ENCODE measurements at regions not wholly inside any gene's neighbourhood (a gene's known extent, or its start where the extent isn't known, plus 50 kb on each side); places are given as distances from the start of the nearest gene placed in this dataset.

GRCh38 chr18:78327643-78328042 lies 652.0 kb upstream of the SALL3 start:
- Histone ChIP-seq H3K4me1 (no peaks in the 10 kb centered on the region), H3K36me3 (no peaks in the 10 kb centered on the region), H3K27me3 (no peaks in the 10 kb centered on the region), H3K4me3 (no peak overlapping the region), H3K27ac (no peak overlapping the region), H3K9me3 (no peaks in the 10 kb centered on the region)
- DNase-seq (ENCODE audit: low spot score in 2 of 2): no peak
- intact Hi-C loops (cut with DNase I; ENCODE audit: low total_unique reads): no loop called here
- TF ChIP-seq POLR2A (IDR thresholded peaks at IDR 0.05): no peak
- no peak for TF ChIP-seq POLR2AphosphoS5 (IDR thresholded peaks at IDR 0.05)
- no peak for TF ChIP-seq CTCF (IDR thresholded peaks at IDR 0.05)

- Histone ChIP-seq H3K9me3 (no peaks in the 10 kb centered on the region), H3K4me1 (no peaks in the 10 kb centered on the region), H3K4me3 (no peak overlapping the region), H3K27me3 (no peaks in the 10 kb centered on the region), H3K27ac (no peak overlapping the region), H3K36me3 (no peaks in the 10 kb centered on the region)
- TF ChIP-seq POLR2AphosphoS5 (IDR thresholded peaks at IDR 0.05) (no peak), POLR2A (IDR thresholded peaks at IDR 0.05) (no peak), CTCF (IDR thresholded peaks at IDR 0.05) (no peak)
- no peak for DNase-seq (ENCODE audit: low spot score in 2 of 2)
- intact Hi-C loops (cut with DNase I; ENCODE audit: low total_unique reads): no loop called here
Observed at GRCh38 chr18:78330766-78331165, 648.9 kb upstream of the SALL3 start.

GRCh38 chr18:78352910-78353309 lies 626.7 kb upstream of the SALL3 start:
- Histone ChIP-seq H3K27me3 (peaks cover 0 to 13% of the 10 kb centered on the region in 2 donors), H3K4me1 (no peaks in the 10 kb centered on the region), H3K27ac (no peak overlapping the region), H3K36me3 (no peaks in the 10 kb centered on the region), H3K9me3 (peaks cover 0 to under 1% of the 10 kb centered on the region in 2 donors), H3K4me3 (no peak overlapping the region)
- TF ChIP-seq POLR2A (IDR thresholded peaks at IDR 0.05) (no peak), CTCF (IDR thresholded peaks at IDR 0.05) (no peak), POLR2AphosphoS5 (IDR thresholded peaks at IDR 0.05) (no peak)
- DNase-seq (ENCODE audit: low spot score in 2 of 2): no peak
- intact Hi-C loops (cut with DNase I; ENCODE audit: low total_unique reads): no loop called here

- no peak for DNase-seq (ENCODE audit: low spot score in 2 of 2)
- Histone ChIP-seq H3K36me3 (no peaks in the 10 kb centered on the region), H3K4me1 (no peaks in the 10 kb centered on the region), H3K4me3 (no peak overlapping the region), H3K9me3 (peaks cover 6 to 7% of the 10 kb centered on the region in 2 donors), H3K27ac (no peak overlapping the region), H3K27me3 (no peaks in the 10 kb centered on the region)
- intact Hi-C loops (cut with DNase I; ENCODE audit: low total_unique reads): no loop called here
- TF ChIP-seq POLR2A (IDR thresholded peaks at IDR 0.05) (no peak), POLR2AphosphoS5 (IDR thresholded peaks at IDR 0.05) (no peak), CTCF (IDR thresholded peaks at IDR 0.05) (no peak)
Observed at GRCh38 chr18:78362198-78362597, 617.4 kb upstream of the SALL3 start.

- no peaks in the 10 kb centered on the region for H3K27me3 ChIP-seq
- H3K9me3 ChIP-seq: peaks cover 0 to 14% of the 10 kb centered on the region in 2 donors
- intact Hi-C loops (cut with DNase I; ENCODE audit: low total_unique reads): no loop called here
- H3K36me3 ChIP-seq: no peaks in the 10 kb centered on the region
- DNase-seq (ENCODE audit: low spot score in 2 of 2): no peak
- TF ChIP-seq POLR2AphosphoS5 (IDR thresholded peaks at IDR 0.05): no peak
- TF ChIP-seq CTCF (IDR thresholded peaks at IDR 0.05): no peak
- TF ChIP-seq POLR2A (IDR thresholded peaks at IDR 0.05): no peak
- no peaks in the 10 kb centered on the region for H3K4me1 ChIP-seq
- H3K4me3 ChIP-seq: no peak overlapping the region
- H3K27ac ChIP-seq: no peak overlapping the region
Observed at GRCh38 chr18:78363556-78364387, 615.8 kb upstream of the SALL3 start.
